OCI-LY3 (cell line): ENCODE measurements at regions not wholly inside any gene's neighbourhood (a gene's known extent, or its start where the extent isn't known, plus 50 kb on each side); places are given as distances from the start of the nearest gene placed in this dataset.

ENCODE experiments used
- H2AFZ ChIP-seq: fragments of 200-600, 300-600 bp; shearing (Covaris generic); 2 replicates; pipeline ENCODE4 v1.6.0; 2014; ENCODE audit warnings: antibody characterized with exemption, low read depth, low read length
- H3K27ac ChIP-seq: fragments of 200-600, 300-600 bp; sonication (generic); 2 replicates; pipeline ENCODE4 v1.5.1; 2014; ENCODE audit warnings: mild to moderate bottlenecking, low read length, moderate library complexity, mixed read lengths
- H3K27me3 ChIP-seq: fragments of 200-600, 300-600 bp; sonication (generic); 2 replicates; pipeline ENCODE4 v1.6.1; 2014; ENCODE audit warnings: low read depth, low read length, mixed read lengths
- H3K36me3 ChIP-seq: fragments of 200-600, 300-600 bp; sonication (generic); replicated peaks from 2 replicates; pipeline ENCODE3; 2014; ENCODE audit warnings: low read depth, low read length, mixed read lengths
- H3K4me1 ChIP-seq: fragments of 300-600, 200-600 bp; sonication (generic); 2 replicates; pipeline ENCODE4 v1.6.1; 2014; ENCODE audit warnings: low read length, mixed read lengths
- H3K4me2 ChIP-seq: fragments of 200-600, 300-600 bp; sonication (generic); 2 replicates; pipeline ENCODE4 v1.6.1; 2014; ENCODE audit warnings: low read length, mixed read lengths
- H3K4me3 ChIP-seq: fragments of 300-600, 200-600 bp; sonication (generic); 2 replicates; pipeline ENCODE4 v1.5.1; 2014; ENCODE audit warnings: antibody characterized with exemption, mild to moderate bottlenecking, low read length, moderate library complexity
- H3K79me2 ChIP-seq: fragments of 300-600, 200-600 bp; shearing (Covaris generic); 2 replicates; pipeline ENCODE4 v1.6.1; 2014; ENCODE audit warnings: mild to moderate bottlenecking, low read length, mixed read lengths
- H3K9ac ChIP-seq: fragments of 300-600, 200-600 bp; shearing (Covaris generic); 2 replicates; pipeline ENCODE4 v1.6.0; 2014; ENCODE audit warnings: mild to moderate bottlenecking, low read length, moderate library complexity
- H3K9me3 ChIP-seq: fragments of 200-600, 300-600 bp; shearing (Covaris generic); 2 replicates; pipeline ENCODE4 v1.6.1; 2014; ENCODE audit warnings: low read length, mixed read lengths; ENCODE audit not compliant: insufficient read depth
- H4K20me1 ChIP-seq: fragments of 200-600, 300-600 bp; sonication (generic); 2 replicates; pipeline ENCODE4 v1.6.1; 2016; ENCODE audit warnings: low read length, mixed read lengths; ENCODE audit not compliant: insufficient read depth
- EZH2phosphoT487 ChIP-seq: fragments of 200-600 bp; shearing (Covaris generic); IDR thresholded peaks from 2 replicates; pipeline ENCODE4 v1.6.1; 2018; ENCODE audit warnings: antibody characterized with exemption, mixed run types, low read depth
- TF ChIP-seq, protein P1 (sequence below): fragments of 200-600, 300-600 bp; sonication (generic); IDR thresholded peaks from 2 replicates; pipeline ENCODE4 v1.5.1; 2014; ENCODE audit warnings: antibody characterized with exemption, low read length, low read depth

- Histone ChIP-seq H3K4me2 (no peak overlapping the region), H3K4me1 (no peaks in the 10 kb centered on the region)
- TF ChIP-seq EZH2phosphoT487, result no peak
- TF ChIP-seq, protein P1, sequence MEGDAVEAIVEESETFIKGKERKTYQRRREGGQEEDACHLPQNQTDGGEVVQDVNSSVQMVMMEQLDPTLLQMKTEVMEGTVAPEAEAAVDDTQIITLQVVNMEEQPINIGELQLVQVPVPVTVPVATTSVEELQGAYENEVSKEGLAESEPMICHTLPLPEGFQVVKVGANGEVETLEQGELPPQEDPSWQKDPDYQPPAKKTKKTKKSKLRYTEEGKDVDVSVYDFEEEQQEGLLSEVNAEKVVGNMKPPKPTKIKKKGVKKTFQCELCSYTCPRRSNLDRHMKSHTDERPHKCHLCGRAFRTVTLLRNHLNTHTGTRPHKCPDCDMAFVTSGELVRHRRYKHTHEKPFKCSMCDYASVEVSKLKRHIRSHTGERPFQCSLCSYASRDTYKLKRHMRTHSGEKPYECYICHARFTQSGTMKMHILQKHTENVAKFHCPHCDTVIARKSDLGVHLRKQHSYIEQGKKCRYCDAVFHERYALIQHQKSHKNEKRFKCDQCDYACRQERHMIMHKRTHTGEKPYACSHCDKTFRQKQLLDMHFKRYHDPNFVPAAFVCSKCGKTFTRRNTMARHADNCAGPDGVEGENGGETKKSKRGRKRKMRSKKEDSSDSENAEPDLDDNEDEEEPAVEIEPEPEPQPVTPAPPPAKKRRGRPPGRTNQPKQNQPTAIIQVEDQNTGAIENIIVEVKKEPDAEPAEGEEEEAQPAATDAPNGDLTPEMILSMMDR, result no peak
Measured at GRCh38 chr11:8826901-8827560, 84.0 kb upstream of the AKIP1 start.

GRCh38 chr11:8828046-8828445, 82.9 kb upstream of the AKIP1 start:
- Histone ChIP-seq H3K4me2 (no peak overlapping the region), H3K4me1 (peaks cover 8% of the 10 kb centered on the region), H2AFZ (no peak overlapping the region), H3K9ac (no peak overlapping the region), H3K4me3 (no peak overlapping the region), H3K27me3 (no peaks in the 10 kb centered on the region), H3K36me3 (no peaks in the 10 kb centered on the region), H4K20me1 (no peaks in the 10 kb centered on the region), H3K9me3 (no peaks in the 10 kb centered on the region), H3K27ac (no peak overlapping the region), H3K79me2 (no peaks in the 10 kb centered on the region)
- TF ChIP-seq EZH2phosphoT487, result no peak
- TF ChIP-seq, protein P1, result no peak

More at GRCh38 chr11:8826901-8827560, 84.0 kb upstream of the AKIP1 start:
- Histone ChIP-seq H3K27me3 (peaks cover 2% of the 10 kb centered on the region; the same call in 1 of the 2 replicates), H2AFZ (no peak overlapping the region), H3K27ac (no peak overlapping the region), H3K36me3 (no peaks in the 10 kb centered on the region), H3K4me3 (no peak overlapping the region), H4K20me1 (no peaks in the 10 kb centered on the region), H3K9ac (no peak overlapping the region), H3K9me3 (no peaks in the 10 kb centered on the region), H3K79me2 (no peaks in the 10 kb centered on the region)

DNA sequence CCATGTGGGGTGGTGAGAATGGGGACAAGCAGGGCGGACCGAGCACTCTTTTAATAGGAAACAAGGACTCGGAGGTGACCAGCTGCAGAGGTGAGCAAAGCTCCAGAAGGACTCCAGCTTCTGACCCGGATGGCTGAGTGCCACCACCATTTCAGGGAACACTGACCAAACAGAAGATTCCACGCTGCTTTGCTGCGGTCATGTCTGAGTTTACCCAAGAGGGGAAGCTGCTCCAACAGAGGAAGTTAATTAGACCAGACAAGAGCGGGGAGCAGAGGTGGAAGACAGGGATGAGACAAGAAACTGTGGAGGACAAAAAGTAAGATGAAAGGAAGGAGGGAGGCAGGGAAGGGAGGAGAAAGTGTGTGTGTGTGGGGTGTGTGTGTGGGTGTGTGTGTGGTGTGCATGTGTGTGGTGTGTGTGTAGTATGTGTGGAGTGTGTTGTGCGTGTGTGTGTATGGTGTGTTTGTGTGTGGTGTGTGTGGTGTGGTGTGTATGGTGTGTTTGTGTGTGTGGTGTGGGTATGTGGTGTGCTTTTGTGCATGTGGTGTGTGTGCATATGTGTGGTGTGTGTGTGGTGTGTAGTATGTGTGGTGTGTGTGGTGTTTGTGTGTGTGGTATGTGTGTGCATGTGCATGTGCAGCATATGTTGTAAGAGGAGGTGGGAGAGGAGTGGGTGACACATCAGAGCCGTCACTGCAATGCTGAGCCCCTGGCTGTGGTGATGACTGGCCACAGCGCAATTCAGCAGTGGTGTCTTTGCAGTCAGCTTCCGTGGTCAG, 82.2 kb upstream of the AKIP1 start:
- Histone ChIP-seq H2AFZ (no peak overlapping the region), H3K9me3 (no peaks in the 10 kb centered on the region), H3K79me2 (no peaks in the 10 kb centered on the region), H3K9ac (no peak overlapping the region), H3K4me2 (no peak overlapping the region), H3K27me3 (peaks cover 2% of the 10 kb centered on the region; the same call in 1 of the 2 replicates), H3K27ac (no peak overlapping the region), H3K36me3 (no peaks in the 10 kb centered on the region), H3K4me1 (peaks cover 15% of the 10 kb centered on the region), H3K4me3 (no peak overlapping the region), H4K20me1 (no peaks in the 10 kb centered on the region)
- TF ChIP-seq, protein P1, result no peak
- no peak for TF ChIP-seq EZH2phosphoT487

DNA sequence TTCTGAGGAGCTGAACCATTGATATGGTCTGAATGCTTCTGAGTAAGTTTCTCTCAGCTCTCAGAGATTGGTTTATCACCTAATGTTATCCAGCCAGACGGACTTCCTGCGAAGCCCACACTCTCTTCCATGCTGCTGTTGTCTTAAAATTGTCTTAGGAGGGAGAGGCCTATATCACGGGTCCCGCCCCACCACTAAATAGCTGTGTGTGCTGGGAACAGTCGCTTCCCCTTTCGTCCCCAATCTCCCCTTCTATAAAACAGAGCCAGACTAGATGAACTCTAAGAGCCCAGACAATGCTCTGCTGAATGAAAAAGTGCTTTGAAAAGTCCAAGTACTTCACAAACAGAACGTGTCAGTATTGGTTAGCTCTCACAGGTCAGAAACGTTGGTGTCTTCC, 81.4 kb upstream of the AKIP1 start:
- Histone ChIP-seq H4K20me1 (no peaks in the 10 kb centered on the region), H3K79me2 (no peaks in the 10 kb centered on the region), H3K4me2 (no peak overlapping the region), H3K27me3 (peaks cover 5% of the 10 kb centered on the region; the same call in 1 of the 2 replicates), H3K9me3 (no peaks in the 10 kb centered on the region), H3K4me1 (peaks cover 19% of the 10 kb centered on the region), H3K4me3 (no peak overlapping the region), H3K9ac (no peak overlapping the region), H3K27ac (no peak overlapping the region), H2AFZ (no peak overlapping the region), H3K36me3 (no peaks in the 10 kb centered on the region)
- TF ChIP-seq, protein P1, result no peak
- TF ChIP-seq EZH2phosphoT487, result no peak
